ENCODE measurements at regions not wholly inside any gene's neighbourhood (a gene's known extent, or its start where the extent isn't known, plus 50 kb on each side); places are given as distances from the start of the nearest gene placed in this dataset.

DNA sequence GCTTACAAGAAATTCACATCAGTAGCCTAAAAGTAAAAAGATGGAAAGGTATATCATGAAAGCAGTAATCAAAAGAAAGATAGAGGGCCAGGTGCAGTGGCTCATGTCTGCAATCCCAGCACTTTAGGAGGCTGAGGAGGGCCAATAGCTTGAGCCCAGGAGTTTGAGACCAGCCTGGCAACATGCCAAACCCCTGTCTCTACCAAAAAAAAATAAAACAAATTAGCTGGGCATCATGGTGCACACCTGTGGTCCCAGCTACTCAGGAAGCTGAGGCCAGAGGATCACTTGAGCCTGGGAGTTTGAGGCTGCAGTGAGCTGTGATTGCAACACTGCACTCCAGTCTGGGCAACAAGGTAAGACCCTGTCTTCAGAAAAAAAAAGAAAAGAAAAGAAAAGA lies 55.5 kb downstream of the GSPT2 start:
- DNase-seq (ENCODE audit: extremely low read depth, low read depth) = no peak

DNA sequence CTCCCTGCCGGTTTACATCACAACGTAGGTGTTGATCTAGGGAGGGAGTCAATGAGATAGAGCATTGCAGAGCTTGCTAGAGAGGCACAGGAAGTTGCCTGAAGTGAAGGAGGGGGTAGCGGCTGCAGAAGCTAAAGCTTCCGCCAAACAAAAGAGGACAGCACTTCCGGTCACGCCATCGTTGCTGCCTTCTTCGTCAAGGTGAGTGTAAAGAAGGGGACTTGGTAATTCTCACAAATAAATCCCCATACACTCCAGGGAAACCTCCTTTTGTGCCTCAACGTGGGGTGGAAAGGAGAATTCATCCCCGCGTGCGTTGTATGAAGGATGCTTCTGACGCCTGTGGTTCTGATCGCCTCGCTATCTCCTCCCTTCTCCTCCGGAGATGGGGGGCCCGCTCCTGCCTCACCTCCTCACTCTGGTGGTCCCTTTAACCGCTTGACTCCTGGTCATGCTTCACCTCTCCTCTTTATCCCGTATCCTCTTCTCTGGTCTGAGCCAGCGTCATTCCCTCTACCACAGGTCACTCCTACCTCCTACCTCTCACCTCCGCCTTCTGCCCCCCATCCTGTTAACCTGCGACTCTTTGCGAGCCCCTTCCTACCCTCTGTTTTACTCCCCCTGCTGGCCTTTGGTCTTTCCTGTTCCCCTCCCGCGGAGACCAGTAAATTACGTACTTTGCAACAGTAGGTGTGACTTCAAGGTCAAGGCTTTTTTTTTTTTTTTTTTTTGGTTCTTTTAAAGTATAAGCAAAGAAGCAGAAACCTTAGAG lies 59.9 kb downstream of the GSPT2 start:
- peak; percentile 37 for DNase-seq (ENCODE audit: extremely low read depth, low read depth)

DNA sequence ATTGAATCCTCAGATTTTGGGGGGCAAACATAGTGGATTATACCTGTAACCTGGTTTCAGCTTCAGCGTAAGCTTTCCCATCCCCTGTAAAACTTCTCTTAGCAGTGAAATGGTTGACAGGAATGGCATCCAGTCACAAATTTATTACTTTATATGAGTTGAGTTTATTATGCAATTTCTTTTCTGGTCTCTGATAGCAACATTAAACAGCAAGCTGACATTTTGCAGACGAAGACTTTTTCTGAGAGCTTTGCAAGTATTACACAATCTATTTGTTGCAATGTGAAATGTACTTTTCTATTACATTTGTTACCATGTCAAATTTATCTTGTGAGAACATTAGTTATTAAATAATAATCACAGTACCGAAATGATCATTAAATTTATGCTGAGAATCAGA lies 60.6 kb downstream of the GSPT2 start:
- no peak for DNase-seq (ENCODE audit: extremely low read depth, low read depth)

DNA sequence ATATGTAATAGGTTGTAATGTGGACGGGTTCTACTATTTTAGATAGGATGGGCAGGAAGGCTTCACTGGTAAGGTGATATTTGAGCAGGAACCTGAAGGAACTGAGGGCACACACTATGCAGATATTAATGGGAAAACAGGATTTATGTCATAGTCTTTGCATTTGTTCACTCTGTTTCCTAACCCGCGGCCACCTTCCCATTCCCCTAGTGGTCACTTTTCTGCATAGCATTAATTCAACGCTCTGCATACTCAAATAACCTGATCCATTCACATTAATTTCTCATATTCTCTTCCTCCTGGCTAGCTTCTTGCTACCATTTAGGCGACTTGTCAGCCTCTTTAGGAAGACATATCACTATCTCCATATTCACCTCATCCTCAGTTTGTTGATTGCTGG lies 61.5 kb downstream of the GSPT2 start:
- no peak for DNase-seq (ENCODE audit: extremely low read depth, low read depth)

DNA sequence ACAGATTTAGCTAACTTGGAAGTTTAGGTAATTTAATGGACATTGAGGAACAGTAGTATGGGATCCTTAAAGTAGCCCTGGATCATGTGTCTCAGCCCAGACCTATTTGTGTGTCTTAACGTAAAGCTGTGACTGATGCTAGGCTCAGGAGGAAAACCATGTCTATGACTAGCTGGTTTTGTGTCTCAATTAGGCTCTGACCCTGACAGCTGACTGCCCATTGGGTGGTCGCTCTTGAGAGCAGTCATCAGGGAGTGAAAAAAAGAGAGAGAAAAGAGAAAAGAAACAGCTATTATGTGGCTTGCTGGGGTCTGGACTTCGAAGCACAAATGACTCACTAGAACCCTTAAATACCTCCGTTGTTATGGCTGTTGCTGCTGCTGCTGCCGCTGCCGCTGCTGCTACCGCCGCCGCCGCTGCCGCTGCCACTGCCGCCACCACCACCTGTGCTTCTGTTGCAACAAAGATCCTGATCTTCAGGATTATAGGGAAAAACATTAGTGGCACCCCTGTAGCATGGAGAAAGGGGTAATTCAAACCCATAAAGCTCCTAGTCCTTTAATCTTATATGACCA lies 70.7 kb downstream of the GSPT2 start:
- no peak for DNase-seq (ENCODE audit: extremely low read depth, low read depth)

DNA sequence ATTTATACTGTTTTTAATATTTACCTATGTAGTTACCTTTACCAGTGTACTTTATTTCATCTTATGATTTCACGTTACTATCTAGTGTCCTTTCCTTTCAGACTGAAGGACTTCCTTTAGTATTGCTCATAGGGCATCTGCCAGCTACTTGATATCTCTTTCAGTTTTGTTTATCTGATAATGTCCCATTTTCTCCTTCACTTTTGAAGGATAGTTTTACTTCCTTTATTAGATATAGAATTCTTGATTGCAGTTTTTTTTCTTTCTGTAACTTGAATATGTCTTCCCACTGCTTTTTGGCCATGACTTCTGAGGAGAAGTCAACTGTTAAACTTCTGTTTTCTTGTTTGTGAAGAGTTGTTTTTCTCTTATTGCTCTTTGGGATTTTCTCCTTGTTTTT lies 69.4 kb upstream of the MAGED1 start:
- DNase-seq (ENCODE audit: extremely low read depth, low read depth) = no peak

DNA sequence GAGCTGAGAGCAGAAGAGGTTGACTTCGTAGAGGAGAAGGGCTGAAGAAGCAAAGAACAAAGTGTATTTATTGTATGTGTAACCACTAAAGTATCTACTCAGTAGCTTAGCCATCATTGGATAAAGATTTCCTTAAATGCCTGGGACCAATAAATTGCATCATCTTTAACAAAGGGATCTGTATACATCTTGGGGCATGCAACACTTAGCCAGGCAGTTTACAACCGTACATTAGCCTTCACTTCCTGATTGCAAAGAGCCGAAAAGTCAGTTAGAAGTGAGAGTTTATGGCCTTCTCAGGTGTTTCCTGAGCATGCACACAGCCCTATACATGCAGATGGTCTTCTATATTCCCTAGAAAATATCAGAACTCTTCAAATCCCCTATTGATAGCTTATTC lies 68.0 kb upstream of the MAGED1 start:
- DNase-seq (ENCODE audit: extremely low read depth, low read depth) = no peak

DNA sequence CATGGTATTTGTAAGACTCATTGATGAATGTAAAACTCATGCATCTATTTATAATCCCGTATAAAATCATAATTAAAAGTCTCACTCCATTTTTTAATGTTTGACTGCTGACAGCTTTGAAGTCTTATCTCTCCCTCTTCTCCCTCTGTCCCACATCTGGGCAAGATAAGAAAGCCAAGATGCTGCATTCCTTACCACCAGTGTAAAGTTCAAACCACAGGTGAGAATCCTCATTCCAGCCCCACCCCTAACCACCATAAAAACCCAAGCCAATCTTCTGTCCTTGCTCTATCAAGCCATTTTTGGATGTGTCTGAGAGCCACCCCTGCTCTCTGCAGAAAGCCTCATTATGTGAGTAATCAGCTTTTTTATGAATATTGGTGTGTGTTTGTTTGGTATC lies 59.3 kb upstream of the MAGED1 start:
- DNase-seq (ENCODE audit: extremely low read depth, low read depth) = no peak

DNA sequence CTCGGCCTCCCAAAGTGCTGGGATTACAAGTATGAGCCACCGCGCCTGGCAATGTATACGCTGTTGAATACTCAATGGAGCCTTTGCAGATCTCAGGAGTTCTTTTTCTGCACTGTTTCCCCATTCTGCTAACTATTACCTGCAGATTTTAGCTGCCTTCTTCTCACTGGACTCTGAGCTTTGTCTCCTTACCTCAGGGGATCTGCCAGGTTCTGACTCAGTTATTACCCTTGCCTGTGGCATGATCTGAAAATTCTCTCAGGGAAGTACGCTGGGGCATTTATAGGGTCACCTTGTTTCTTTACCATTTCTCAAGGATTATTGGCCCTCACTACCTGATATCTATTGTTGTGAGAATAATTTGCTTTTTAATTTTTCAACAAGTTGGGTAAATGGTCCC lies 56.6 kb upstream of the MAGED1 start:
- DNase-seq (ENCODE audit: extremely low read depth, low read depth) = no peak

DNA sequence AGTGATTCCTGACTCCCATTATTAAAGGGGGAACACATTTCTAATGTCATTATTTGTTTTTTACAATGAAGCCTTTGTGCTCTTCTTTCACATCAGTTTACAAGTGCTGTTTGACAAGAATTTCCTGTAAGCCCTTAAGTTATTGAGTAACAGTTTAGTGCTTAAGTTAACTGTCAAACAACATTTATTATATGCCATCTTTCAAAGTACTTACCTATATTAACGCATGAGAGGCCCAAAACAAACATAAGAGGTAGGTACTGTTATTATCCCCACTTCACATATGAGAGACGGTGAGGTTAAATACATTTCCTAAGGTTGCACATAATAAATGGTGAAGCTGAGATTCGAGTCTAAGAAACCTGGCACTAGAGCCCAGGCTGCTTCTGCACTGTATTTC lies 56.0 kb upstream of the MAGED1 start:
- no peak for DNase-seq (ENCODE audit: extremely low read depth, low read depth)

DNA sequence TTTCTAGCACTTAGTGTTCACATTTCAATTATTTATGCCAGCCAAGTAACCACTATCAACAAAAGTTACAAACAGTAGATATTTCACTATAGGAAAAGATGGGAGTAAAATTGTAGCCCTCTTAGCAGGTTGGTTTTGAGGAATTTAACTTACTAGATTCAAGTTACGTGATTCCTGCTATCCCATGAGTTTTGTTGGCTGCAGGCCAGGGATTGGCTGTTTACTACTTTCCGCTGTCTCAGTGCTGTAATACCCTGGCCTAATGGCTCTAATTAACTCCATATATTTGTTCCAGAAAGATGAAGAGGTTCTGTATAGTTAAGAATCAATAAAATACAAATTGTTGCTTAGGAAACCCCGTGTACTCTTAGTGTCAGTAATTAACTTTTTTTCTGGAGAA lies 55.5 kb upstream of the MAGED1 start:
- DNase-seq (ENCODE audit: extremely low read depth, low read depth) = no peak
